Ovary (tissue), 1 donor: ENCODE measurements at regions not wholly inside any gene's neighbourhood (a gene's known extent, or its start where the extent isn't known, plus 50 kb on each side); places are given as distances from the start of the nearest gene placed in this dataset.

ENCODE experiments used
- EP300 ChIP-seq: sonication (generic); formaldehyde crosslinking; IDR thresholded peaks from one replicate; pipeline ENCODE4 v1.6.1; 2017; ENCODE audit warnings: antibody characterized with exemption
- POLR2A ChIP-seq: fragments of 450-650 bp; IDR thresholded peaks from one replicate; pipeline ENCODE4 v1.6.1; 2017; ENCODE audit warnings: antibody characterized with exemption, mild to moderate bottlenecking, moderate library complexity

GRCh38 chr2:103324671-103325070 lies 562.8 kb downstream of the TMEM182 start:
- no peak for TF ChIP-seq POLR2A
- no peak for TF ChIP-seq EP300
